ENCODE measurements at regions not wholly inside any gene's neighbourhood (a gene's known extent, or its start where the extent isn't known, plus 50 kb on each side); places are given as distances from the start of the nearest gene placed in this dataset.

DNA sequence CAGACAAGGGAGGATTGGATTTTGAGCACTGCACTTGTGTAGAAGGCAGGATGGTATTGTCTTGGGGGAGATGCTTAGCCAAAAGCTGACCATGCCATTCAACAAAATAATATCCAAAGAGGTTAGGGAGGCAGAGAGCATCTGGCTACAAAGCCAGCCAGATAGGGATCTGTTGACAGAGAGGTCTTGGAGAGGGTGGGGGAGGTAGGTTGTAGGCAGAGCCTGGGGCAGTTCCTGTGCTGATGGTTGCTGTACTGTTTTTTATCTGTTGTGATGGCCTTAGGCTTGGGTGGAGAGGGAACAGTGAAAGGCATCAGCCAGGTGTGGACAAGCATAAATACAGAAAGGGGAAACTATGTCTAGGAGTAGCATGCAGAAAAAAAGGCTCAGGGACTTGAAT, 100.9 kb downstream of the AQP4 start:
- TF ChIP-seq, protein P1, sequence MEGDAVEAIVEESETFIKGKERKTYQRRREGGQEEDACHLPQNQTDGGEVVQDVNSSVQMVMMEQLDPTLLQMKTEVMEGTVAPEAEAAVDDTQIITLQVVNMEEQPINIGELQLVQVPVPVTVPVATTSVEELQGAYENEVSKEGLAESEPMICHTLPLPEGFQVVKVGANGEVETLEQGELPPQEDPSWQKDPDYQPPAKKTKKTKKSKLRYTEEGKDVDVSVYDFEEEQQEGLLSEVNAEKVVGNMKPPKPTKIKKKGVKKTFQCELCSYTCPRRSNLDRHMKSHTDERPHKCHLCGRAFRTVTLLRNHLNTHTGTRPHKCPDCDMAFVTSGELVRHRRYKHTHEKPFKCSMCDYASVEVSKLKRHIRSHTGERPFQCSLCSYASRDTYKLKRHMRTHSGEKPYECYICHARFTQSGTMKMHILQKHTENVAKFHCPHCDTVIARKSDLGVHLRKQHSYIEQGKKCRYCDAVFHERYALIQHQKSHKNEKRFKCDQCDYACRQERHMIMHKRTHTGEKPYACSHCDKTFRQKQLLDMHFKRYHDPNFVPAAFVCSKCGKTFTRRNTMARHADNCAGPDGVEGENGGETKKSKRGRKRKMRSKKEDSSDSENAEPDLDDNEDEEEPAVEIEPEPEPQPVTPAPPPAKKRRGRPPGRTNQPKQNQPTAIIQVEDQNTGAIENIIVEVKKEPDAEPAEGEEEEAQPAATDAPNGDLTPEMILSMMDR (IDR thresholded peaks at IDR 0.05) = no peak
- no peak for TF ChIP-seq POLR2AphosphoS5 (IDR thresholded peaks at IDR 0.05)

Measured in breast epithelium (tissue), 3 donors.